Small intestine (tissue), 7 donors: ENCODE measurements at regions not wholly inside any gene's neighbourhood (a gene's known extent, or its start where the extent isn't known, plus 50 kb on each side); places are given as distances from the start of the nearest gene placed in this dataset.

Experiments
- DNase-seq, 2 donors: peaks; one replicate each; pipeline versions ENCODE4 v3.0.0 to v3.0.0-alpha.2; 2013
- FAIRE-seq: peaks from 2 replicates; lab custom pipeline; 2012; peaks lifted over from hg19 to GRCh38; lab: Jason Lieb, UNC
- H3K27ac ChIP-seq, 3 donors: one replicate each; pipeline ENCODE4 v1.5.1; 2013; ENCODE audit warnings: low read length in 2 of 3, mild to moderate bottlenecking in 2 of 3, control low read depth in 1 of 3, inconsistent platforms in 1 of 3, low read depth in 1 of 3, moderate library complexity in 1 of 3
- H3K27me3 ChIP-seq, 3 donors: one replicate each; pipeline ENCODE4 v1.6.1; 2013; ENCODE audit warnings: low read length in 3 of 3, inconsistent platforms in 1 of 3; ENCODE audit not compliant: control insufficient read depth in 3 of 3, insufficient read depth in 3 of 3
- H3K36me3 ChIP-seq, 3 donors: one replicate each; pipeline ENCODE4 v1.6.1; 2013; ENCODE audit warnings: low read length in 3 of 3, inconsistent platforms in 1 of 3, low read depth in 1 of 3, mild to moderate bottlenecking in 1 of 3, moderate library complexity in 1 of 3; ENCODE audit not compliant: control insufficient read depth in 3 of 3, insufficient read depth in 2 of 3
- H3K4me1 ChIP-seq, 3 donors: one replicate each; pipeline ENCODE4 v1.6.1; 2013; ENCODE audit warnings: low read length in 2 of 3, inconsistent platforms in 1 of 3, low read depth in 1 of 3, mild to moderate bottlenecking in 1 of 3, moderate library complexity in 1 of 3; ENCODE audit not compliant: control insufficient read depth in 3 of 3, insufficient read depth in 2 of 3
- H3K4me3 ChIP-seq, 3 donors: one replicate each; pipeline ENCODE4 v1.5.1; 2013; ENCODE audit warnings: low read length in 3 of 3, control low read depth in 1 of 3, inconsistent platforms in 1 of 3, low read depth in 1 of 3, mild to moderate bottlenecking in 1 of 3, moderate library complexity in 1 of 3
- H3K9me3 ChIP-seq, 2 donors: one replicate each; pipeline ENCODE4 v1.6.1; 2013; ENCODE audit warnings: low read depth in 1 of 2, low read length in 1 of 2; ENCODE audit not compliant: control insufficient read depth in 2 of 2, insufficient read depth in 1 of 2
- WGBS, 3 donors: extraction: QIAGEN DNeasy Blood & Tissue Kit; methylation state at CpG; one replicate each; pipeline ENCODE4 v1.1.7; 2013; 5-methylcytosine and 5-hydroxymethylcytosine counted together
- donor health status: healthy with polysubstance abuse.
- donor health status: control.
- donor health status: control.
- donor health status: Bipolar disorder and iron deficiency.
- donor health status: healthy.

DNA sequence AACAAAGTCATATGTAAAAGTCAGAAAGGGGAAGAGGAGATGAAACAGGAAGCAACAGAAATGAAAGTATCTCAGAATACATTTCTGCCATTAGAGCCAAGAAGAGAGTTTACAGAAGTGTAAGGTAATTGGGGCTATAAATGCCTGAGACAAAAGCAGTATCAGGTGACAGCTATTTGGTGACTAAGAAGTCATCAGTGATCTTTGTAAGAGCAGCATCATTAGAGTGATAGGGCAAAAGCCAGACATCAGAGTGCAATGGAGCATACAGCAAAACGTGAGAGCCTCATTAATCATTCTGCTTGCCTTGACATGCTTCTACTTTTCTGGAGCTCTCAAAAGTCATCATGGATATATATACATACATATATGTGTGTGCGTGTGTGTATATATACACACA lies 804.7 kb upstream of the PIK3C3 start:
- no peaks in the 10 kb centered on the region for H3K27me3 ChIP-seq
- WGBS, 3 donors = 48 to 63% (median 52%) methylated on average over 2 of the region's 2 CpGs

DNA sequence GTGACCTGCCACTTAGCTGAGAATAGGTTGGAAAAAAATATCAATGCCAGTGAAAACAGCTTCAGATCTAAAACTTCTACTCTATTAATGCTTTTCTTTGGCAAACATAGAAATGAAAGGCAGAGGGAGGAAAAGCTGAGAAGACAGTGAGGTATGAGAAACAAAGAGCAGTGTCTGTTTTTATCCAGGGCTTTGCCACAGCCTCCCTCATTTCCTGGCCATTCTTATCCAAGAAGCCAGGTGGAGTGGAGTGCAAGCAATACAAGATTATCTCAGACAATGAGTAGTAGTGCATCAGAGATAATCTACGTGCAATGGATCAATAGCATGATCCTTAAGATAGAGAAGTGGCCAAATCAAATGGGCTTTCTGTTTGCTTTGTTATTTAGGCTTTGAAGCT lies 808.7 kb upstream of the PIK3C3 start:
- H3K4me1 ChIP-seq = no peaks in the 10 kb centered on the region
- H3K27ac ChIP-seq = no peak overlapping the region
- no peak overlapping the region for H3K4me3 ChIP-seq
- H3K27me3 ChIP-seq = no peaks in the 10 kb centered on the region
- H3K36me3 ChIP-seq = no peaks in the 10 kb centered on the region
- no peaks in the 10 kb centered on the region for H3K9me3 ChIP-seq
- FAIRE-seq (no peak), DNase-seq (no peak)
- WGBS, 3 donors = 0 to 56% (median 29%) methylated on average over 1 of the region's 1 CpG

More for the DNA sequence above, 804.7 kb upstream of the PIK3C3 start:
- Histone ChIP-seq H3K27ac (no peak overlapping the region), H3K4me1 (no peaks in the 10 kb centered on the region), H3K9me3 (no peaks in the 10 kb centered on the region), H3K36me3 (no peaks in the 10 kb centered on the region), H3K4me3 (no peak overlapping the region)
- DNase-seq (peak in 1 of 2 donors; percentile 14), FAIRE-seq (no peak)

DNA sequence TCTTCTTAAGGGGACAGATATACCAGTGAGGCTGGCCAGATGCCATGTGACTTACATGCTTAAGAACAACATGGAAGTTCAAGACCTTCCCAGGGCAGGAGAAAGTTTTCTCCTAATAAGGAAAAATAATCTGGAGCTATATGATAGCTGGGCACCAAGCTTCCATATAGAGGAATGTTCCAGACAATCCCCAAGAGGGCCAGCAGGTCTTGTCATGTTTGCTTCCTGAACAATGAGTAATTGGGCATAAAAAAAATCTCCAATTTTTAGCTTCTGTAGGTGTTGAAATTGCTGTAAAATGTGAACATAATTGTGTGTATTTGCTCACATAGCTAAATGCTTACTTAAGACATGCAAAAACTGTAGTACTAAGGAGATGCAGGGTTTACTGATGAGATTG lies 809.5 kb upstream of the PIK3C3 start:
- no peaks in the 10 kb centered on the region for H3K9me3 ChIP-seq
- no peaks in the 10 kb centered on the region for H3K27me3 ChIP-seq
- no peak for FAIRE-seq
- H3K27ac ChIP-seq = no peak overlapping the region
- H3K4me3 ChIP-seq = no peak overlapping the region
- no peaks in the 10 kb centered on the region for H3K4me1 ChIP-seq
- no peaks in the 10 kb centered on the region for H3K36me3 ChIP-seq
- DNase-seq = no peak

DNA sequence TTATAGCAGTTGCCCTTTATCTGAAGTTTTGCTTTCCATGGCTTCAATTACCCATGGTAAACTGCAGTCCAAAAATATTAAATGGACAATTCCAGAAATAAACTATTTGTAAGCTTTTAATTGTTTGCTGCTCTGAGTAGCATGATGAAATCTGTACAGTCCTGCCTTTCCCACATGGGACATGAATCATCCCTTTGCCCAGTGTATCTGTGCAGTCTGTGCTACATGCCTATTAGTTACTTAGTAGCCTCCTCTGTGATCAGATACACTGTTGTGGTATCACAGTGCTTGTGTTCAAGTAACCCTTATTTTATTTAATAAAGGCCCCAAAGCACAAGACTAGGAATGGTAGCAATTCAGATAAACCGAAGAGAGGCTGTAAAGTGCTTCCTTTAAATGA lies 810.6 kb upstream of the PIK3C3 start:
- WGBS, 3 donors = 79 to 83% (median 80%) methylated on average over 1 of the region's 1 CpG
- Histone ChIP-seq H3K4me3 (no peak overlapping the region), H3K36me3 (no peaks in the 10 kb centered on the region), H3K4me1 (no peaks in the 10 kb centered on the region), H3K27ac (no peak overlapping the region), H3K27me3 (no peaks in the 10 kb centered on the region), H3K9me3 (no peaks in the 10 kb centered on the region)
- FAIRE-seq = no peak
- no peak for DNase-seq

DNA sequence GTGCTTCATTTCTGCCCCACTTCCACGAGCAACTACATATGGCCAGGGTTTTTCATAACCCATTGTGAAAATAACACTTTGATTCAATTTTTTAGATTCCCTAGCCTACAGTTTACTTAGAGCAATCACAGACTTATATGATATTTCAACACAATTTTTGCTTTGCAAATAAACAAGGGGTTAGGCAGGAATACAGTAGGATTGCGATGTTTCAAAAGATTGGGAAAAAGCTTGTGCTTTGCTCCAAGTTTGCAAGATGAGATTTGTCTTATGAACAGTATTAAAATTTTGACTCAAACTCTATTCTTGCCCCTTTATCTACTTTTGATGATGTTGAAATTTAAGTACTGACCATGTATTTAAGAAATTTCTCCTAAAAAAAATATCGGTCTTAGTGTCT lies 814.5 kb upstream of the PIK3C3 start:
- no peaks in the 10 kb centered on the region for H3K9me3 ChIP-seq
- H3K27ac ChIP-seq = no peak overlapping the region
- no peaks in the 10 kb centered on the region for H3K36me3 ChIP-seq
- H3K4me1 ChIP-seq = no peaks in the 10 kb centered on the region
- WGBS, 3 donors = 81 to 84% (median 83%) methylated on average over 3 of the region's 3 CpGs
- H3K27me3 ChIP-seq = no peaks in the 10 kb centered on the region
- FAIRE-seq (no peak), DNase-seq (no peak)
- H3K4me3 ChIP-seq = no peak overlapping the region

DNA sequence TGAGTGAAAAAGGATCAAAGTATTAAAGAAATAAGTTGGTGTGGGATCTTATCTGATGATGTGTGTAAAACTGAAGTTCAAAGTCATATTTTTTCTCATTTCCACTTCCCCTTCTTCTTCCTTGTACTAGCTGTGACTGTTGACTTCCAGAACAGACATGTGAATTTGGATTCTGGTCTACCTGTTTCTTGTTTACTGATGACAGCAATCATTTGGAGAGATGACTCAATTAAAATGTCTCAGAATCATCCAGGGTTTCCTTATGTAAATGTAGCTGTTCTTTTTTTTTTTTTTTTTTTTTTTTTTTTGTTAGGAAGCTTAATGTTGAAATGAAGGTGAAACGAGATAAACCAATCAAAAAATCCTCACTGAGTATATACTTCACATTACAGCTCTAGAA lies 819.9 kb upstream of the PIK3C3 start:
- Histone ChIP-seq H3K27ac (no peak overlapping the region), H3K4me1 (no peaks in the 10 kb centered on the region), H3K4me3 (no peak overlapping the region), H3K9me3 (no peaks in the 10 kb centered on the region), H3K36me3 (no peaks in the 10 kb centered on the region), H3K27me3 (no peaks in the 10 kb centered on the region)
- WGBS, 3 donors = 21 to 50% (median 42%) methylated on average over 1 of the region's 1 CpG
- DNase-seq = no peak
- no peak for FAIRE-seq

DNA sequence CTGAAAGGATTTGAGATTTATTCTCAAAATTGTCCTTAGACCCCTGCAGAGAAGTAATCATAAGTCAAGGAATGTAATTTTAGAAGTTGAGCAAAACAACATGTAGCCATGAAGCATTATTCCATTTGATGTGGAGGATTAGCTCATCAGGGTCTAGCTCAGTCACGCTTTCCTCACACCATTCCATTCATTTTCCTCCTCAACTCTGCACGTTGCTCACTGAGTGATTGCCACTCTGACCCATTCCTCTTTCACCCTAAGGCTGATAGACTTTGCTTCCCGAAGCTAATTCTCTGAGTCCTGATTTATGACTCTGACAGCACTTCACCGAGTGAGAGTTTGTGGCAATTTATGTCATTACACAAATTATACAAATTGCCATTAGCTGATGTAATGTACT lies 820.6 kb upstream of the PIK3C3 start:
- H3K9me3 ChIP-seq = no peaks in the 10 kb centered on the region
- H3K4me1 ChIP-seq = no peaks in the 10 kb centered on the region
- no peaks in the 10 kb centered on the region for H3K36me3 ChIP-seq
- DNase-seq (no peak), FAIRE-seq (no peak)
- WGBS, 3 donors = 28 to 37% (median 29%) methylated on average over 4 of the region's 4 CpGs
- H3K27ac ChIP-seq = no peak overlapping the region
- H3K27me3 ChIP-seq = no peaks in the 10 kb centered on the region
- no peak overlapping the region for H3K4me3 ChIP-seq

DNA sequence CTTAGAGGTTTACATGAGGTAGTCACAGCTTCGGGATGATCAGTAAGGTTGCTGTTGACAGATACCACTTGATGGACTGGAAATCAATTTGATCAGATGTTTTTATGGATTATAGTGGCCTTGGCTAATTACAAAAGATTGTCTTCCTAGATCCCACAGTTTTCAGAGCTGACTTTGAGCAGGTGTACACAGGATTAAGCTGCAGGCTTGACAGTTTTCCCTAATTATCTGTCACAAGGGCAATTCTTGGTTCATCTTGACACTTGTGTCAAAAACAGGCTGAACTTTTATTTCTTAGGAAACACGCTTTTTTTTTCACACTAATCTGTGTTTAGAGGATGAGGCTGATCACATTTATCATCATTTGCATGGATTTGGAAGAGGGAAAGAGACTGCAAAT lies 824.0 kb upstream of the PIK3C3 start:
- Histone ChIP-seq H3K9me3 (no peaks in the 10 kb centered on the region), H3K4me1 (no peaks in the 10 kb centered on the region), H3K4me3 (no peak overlapping the region), H3K36me3 (no peaks in the 10 kb centered on the region), H3K27ac (no peak overlapping the region), H3K27me3 (no peaks in the 10 kb centered on the region)
- no peak for DNase-seq
- no peak for FAIRE-seq
- WGBS, 3 donors = 43 to 56% (median 53%) methylated on average over 2 of the region's 2 CpGs

DNA sequence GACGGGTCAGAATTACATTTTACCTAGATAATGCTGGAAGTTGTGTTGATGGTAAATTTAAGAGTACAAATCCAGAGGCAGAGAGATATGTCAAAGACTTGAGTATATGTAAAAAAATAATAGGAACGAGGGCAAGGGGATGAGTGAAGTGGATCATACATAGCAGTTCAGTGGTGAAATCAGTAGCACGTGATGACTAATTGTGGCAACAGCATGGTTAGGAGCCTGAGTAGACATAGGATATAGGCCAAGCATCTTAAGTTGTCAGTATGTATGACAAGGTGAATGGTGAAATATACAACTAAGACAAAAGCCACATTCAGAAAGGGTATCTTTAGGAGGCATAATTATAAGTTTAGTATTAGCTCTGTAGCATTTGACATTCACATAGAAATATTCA lies 826.5 kb upstream of the PIK3C3 start:
- Histone ChIP-seq H3K9me3 (no peaks in the 10 kb centered on the region), H3K36me3 (no peaks in the 10 kb centered on the region), H3K4me3 (no peak overlapping the region), H3K27me3 (no peaks in the 10 kb centered on the region), H3K4me1 (no peaks in the 10 kb centered on the region), H3K27ac (no peak overlapping the region)
- 73 to 85% (median 77%) methylated on average over 3 of the region's 3 CpGs for WGBS, 3 donors
- FAIRE-seq (no peak), DNase-seq (no peak)
